ENCODE measurements at regions not wholly inside any gene's neighbourhood (a gene's known extent, or its start where the extent isn't known, plus 50 kb on each side); places are given as distances from the start of the nearest gene placed in this dataset.

- TF ChIP-seq CTCF (IDR thresholded peaks at IDR 0.05 in 4 of 5, conservative IDR thresholded peaks at IDR 0.05 in 1 of 5): no peak
- TF ChIP-seq POLR2A (IDR thresholded peaks at IDR 0.05): no peak
Measured at GRCh38 chr6:15129887-15130286, 116.0 kb upstream of the JARID2 start.
